ENCODE measurements at regions not wholly inside any gene's neighbourhood (a gene's known extent, or its start where the extent isn't known, plus 50 kb on each side); places are given as distances from the start of the nearest gene placed in this dataset.

DNA sequence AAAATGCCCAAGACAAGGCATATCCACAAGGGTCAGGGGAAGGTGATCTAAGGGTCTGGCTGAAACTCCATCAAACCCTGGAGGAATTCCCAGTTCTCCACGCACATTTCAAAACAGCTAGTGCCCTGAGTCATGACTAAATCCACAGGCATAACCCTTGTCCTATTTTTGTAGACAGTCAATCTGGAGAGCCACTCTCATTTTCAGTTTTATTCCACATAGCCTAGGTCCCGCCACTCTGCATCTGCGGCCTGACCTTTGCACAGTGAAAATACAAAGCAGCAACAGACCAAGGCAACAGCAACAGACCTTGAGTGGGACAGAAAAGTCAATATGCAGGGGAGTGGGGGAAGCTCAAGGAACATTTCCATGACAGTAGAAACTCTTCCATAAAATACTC lies 201.4 kb upstream of the NPVF start:
- Histone ChIP-seq H3K27ac (ENCODE audit: insufficient read depth, low read depth, low read length) (no peak overlapping the region), H3K9ac (replicated peaks; ENCODE audit: extremely low read depth, insufficient read depth, low read length) (no peak overlapping the region), H3K36me3 (ENCODE audit: control insufficient read depth in 2 of 2, extremely low read depth in 1 of 2, insufficient read depth in 2 of 2, low read length in 2 of 2) (no peaks in the 10 kb centered on the region), H3K4me3 (replicated peaks in 1 of 3; ENCODE audit: insufficient read depth in 1 of 3, low read depth in 1 of 3, low read length in 3 of 3) (no peak overlapping the region), H2AFZ (ENCODE audit: low read depth, low read length) (no peak overlapping the region), H3K9me3 (replicated peaks; ENCODE audit: control insufficient read depth, insufficient read depth, low read length) (no peaks in the 10 kb centered on the region), H3K79me2 (ENCODE audit: control insufficient read depth, insufficient read depth, low read length) (no peaks in the 10 kb centered on the region), H3K4me2 (ENCODE audit: insufficient read depth, low read length) (no peak overlapping the region), H3K9me1 (replicated peaks; ENCODE audit: control insufficient read depth, extremely low read depth, insufficient read depth, low read length) (no peaks in the 10 kb centered on the region), H3K27me3 (ENCODE audit: control insufficient read depth in 2 of 2, insufficient read depth in 2 of 2, low read length in 2 of 2) (no peaks in the 10 kb centered on the region), H3K4me1 (ENCODE audit: control insufficient read depth, extremely low read depth, insufficient read depth, low read length) (no peaks in the 10 kb centered on the region), H4K20me1 (replicated peaks; ENCODE audit: control insufficient read depth, extremely low read depth, insufficient read depth, low read length) (no peaks in the 10 kb centered on the region)
- DNase-seq (ENCODE audit: low read depth, low spot score) (no peak), FAIRE-seq (no peak)
- intact Hi-C loops (cut with micrococcal nuclease) (no loop called here), dilution Hi-C loops (cut with MboI; ENCODE audit: extremely low pct_ligation_motif_present, low sequenced_read_pairs) (no loop called here)
- BruUV-seq (replicated peaks) = no TSS peak
- POLR2A ChIA-PET = no interaction called here
- CTCF ChIA-PET = no interaction called here
- TF ChIP-seq, protein P1, sequence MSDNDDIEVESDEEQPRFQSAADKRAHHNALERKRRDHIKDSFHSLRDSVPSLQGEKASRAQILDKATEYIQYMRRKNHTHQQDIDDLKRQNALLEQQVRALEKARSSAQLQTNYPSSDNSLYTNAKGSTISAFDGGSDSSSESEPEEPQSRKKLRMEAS (IDR thresholded peaks at IDR 0.05; ENCODE audit: insufficient read depth, insufficient read length) = no peak
- TF ChIP-seq MYC (IDR thresholded peaks at IDR 0.05; ENCODE audit: low read depth, low read length) = no peak
- TF ChIP-seq, protein P2, sequence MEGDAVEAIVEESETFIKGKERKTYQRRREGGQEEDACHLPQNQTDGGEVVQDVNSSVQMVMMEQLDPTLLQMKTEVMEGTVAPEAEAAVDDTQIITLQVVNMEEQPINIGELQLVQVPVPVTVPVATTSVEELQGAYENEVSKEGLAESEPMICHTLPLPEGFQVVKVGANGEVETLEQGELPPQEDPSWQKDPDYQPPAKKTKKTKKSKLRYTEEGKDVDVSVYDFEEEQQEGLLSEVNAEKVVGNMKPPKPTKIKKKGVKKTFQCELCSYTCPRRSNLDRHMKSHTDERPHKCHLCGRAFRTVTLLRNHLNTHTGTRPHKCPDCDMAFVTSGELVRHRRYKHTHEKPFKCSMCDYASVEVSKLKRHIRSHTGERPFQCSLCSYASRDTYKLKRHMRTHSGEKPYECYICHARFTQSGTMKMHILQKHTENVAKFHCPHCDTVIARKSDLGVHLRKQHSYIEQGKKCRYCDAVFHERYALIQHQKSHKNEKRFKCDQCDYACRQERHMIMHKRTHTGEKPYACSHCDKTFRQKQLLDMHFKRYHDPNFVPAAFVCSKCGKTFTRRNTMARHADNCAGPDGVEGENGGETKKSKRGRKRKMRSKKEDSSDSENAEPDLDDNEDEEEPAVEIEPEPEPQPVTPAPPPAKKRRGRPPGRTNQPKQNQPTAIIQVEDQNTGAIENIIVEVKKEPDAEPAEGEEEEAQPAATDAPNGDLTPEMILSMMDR (IDR thresholded peaks at IDR 0.05; ENCODE audit: extremely low read depth in 1 of 2, insufficient read depth in 1 of 2, low read depth in 1 of 2, low read length in 2 of 2) = no peak
- TF ChIP-seq GATA2 (IDR thresholded peaks at IDR 0.05; ENCODE audit: insufficient read depth, insufficient read length, low read depth, low read length) = no peak
- TF ChIP-seq FOS (IDR thresholded peaks at IDR 0.05; ENCODE audit: borderline replicate concordance, insufficient read depth, low read length) = no peak
- TF ChIP-seq JUN (IDR thresholded peaks at IDR 0.05; ENCODE audit: borderline replicate concordance, insufficient read depth, insufficient read length, low read depth) = no peak
- TF ChIP-seq POLR2AphosphoS5 (IDR thresholded peaks at IDR 0.05; ENCODE audit: insufficient read depth, low read depth, low read length) = no peak
- TF ChIP-seq POLR2A (IDR thresholded peaks at IDR 0.05; ENCODE audit: low read depth, low read length) = no peak
- TF ChIP-seq EZH2 (IDR thresholded peaks at IDR 0.05; ENCODE audit: borderline replicate concordance, low read depth, low read length, severe bottlenecking) = no peak
